GM19468 (cell line): ENCODE measurements at regions not wholly inside any gene's neighbourhood (a gene's known extent, or its start where the extent isn't known, plus 50 kb on each side); places are given as distances from the start of the nearest gene placed in this dataset.
"Not testable (repeated sequence)": the region's sequence is repeated elsewhere in the genome, so short reads cannot be mapped to it uniquely, and the experiment has no call there.

Experiments used
- ATAC-seq: cut with Tn5 transposase; IDR thresholded peaks from one replicate; pipeline ENCODE4 v1.9.1; 2021; ENCODE audit warnings: mild to moderate bottlenecking, moderate library complexity, moderate number of reproducible peaks; ENCODE audit not compliant: unreplicated experiment; ENCODE audit errors: extremely low read depth

DNA sequence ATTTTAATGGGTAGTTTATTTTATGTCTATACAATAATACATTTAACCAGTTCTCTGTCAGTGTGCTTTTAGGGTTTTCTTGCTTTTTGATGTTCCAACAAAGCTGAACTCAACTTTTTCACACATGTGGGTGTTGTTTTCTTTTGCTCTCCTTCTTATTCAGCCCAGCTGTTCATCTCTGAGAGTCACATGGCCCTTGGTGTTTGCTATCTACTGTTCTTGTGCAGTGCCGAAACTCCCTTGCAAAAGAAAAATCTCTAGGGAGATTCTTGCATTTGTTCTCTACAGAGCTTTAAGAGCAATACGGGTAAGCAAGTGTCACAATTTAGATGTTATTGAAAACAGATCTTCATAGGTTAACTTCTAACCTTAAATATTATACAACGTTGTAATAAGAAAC lies 281.1 kb upstream of the CXADR start:
- ATAC-seq, result no peak

- no peak for ATAC-seq
Observed at GRCh38 chr21:17238468-17238867, 274.4 kb upstream of the CXADR start.

GRCh38 chr21:17250778-17251241 lies 262.0 kb upstream of the CXADR start:
- no peak for ATAC-seq

- ATAC-seq, result no peak
Observed at GRCh38 chr21:17257784-17258183, 255.1 kb upstream of the CXADR start.

DNA sequence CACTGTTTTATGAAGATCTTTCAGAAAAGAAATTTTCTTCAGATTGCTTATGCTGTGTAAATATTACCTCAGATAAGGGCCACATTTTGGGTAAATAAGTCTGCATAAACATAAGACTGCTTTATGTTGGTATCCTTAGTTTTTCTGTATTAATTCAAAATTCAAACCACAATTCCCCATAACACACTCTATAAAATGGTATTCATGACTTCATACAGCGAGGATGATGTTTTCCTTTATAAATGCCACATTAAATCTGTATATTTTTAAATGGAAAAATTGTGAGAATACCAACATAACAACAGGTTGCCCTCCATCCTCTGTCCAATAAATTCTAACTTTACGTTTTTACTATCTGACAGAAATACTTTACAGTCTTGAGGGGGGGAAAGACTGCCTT lies 248.7 kb upstream of the CXADR start:
- no peak for ATAC-seq

DNA sequence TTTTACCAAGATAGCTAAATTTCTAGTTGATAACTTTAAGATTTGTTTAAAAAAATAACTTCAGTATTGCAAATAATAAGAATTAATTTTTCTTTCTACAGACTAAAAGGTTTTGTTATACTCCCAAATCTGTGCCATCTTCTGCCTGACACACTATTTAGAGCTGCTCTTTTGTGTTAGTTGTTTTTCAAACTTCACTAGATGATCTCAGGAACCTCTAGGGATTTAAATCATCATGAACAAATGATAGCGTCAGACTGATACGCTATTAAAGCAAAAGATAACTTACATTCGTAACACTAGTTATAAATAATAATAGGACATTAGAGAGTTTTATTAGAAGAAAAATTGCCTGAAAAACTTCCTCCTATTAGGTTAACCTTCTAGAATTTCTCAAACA lies 243.1 kb upstream of the CXADR start:
- ATAC-seq, result no peak

DNA sequence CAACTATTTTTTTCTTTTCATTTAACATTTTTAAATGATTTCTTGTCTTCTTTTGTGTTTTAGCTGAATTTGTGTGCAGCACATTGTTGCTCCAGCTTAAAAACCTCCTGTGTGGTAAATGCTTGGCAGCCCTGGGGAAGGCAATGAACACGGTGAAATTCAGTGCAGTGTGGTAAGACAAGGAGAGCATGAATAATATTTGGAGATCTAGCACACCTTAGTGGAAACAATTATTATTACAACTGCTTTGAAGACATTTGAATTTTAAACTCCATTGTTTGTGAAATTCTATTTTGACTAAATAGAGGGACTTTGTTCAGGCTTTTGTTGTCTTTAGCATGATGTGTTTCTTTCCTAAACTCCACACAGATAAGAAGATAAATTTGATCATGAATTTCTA lies 242.6 kb upstream of the CXADR start:
- ATAC-seq, result no peak

GRCh38 chr21:17279663-17280062 lies 233.2 kb upstream of the CXADR start:
- no peak for ATAC-seq

- ATAC-seq, result not testable (repeated sequence)
Observed at GRCh38 chr21:17293016-17293562, 219.8 kb upstream of the CXADR start.

DNA sequence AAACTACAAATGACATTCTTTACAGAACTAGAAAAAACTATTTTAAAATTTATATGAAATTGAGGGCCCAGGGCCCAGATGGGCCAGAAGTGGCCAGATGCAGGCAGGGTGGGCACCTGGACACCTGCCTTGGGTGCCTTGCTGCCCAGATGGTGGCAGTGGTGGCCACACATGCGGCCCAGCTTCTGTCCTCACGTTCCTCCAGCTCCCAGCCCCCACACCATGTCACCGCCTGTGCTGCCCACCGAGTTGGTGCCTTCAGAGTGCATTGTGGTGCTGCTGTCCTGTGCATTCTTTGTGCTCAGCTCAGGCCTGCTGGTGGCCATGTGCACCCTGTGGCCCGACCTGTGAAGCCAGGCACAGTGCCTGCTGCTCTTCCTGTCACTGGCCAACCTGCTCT lies 216.8 kb upstream of the CXADR start:
- no peak for ATAC-seq

DNA sequence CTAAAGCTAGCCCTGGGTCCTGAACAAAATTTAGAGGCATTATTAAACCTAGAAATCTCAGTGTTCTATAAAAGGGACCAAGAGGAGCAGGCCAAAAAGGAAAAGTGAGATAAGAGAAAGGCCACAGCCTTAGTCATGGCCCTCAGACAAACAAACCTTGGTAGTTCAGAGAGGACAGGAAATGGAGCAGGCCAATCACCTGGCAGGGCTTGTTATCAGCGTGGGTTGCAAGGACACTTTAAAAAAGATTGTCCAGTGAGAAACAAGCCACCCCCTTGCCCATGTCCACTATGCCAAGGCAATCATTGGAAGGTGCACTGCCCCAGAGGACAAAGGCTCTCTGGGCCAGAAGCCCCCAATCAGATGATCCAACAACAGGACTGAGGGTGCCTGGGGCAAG lies 213.3 kb upstream of the CXADR start:
- ATAC-seq, result not testable (repeated sequence)

DNA sequence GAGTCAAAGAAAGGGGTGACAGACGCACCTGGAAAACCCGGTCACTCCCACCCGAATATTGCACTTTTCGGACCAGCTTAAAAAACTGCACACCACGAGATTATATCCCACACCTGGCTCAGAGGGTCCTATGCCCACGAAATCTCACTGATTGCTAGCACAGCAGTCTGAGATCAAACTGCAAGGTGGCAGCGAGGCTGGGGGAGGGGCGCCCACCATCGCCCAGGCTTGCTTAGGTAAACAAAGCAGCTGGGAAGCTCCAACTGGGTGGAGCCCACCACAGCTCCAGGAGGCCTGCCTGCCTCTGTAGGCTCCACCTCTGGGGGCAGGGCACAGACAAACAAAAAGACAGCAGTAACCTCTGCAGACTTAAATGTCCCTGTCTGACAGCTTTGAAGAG lies 185.1 kb upstream of the CXADR start:
- not testable (repeated sequence) for ATAC-seq

DNA sequence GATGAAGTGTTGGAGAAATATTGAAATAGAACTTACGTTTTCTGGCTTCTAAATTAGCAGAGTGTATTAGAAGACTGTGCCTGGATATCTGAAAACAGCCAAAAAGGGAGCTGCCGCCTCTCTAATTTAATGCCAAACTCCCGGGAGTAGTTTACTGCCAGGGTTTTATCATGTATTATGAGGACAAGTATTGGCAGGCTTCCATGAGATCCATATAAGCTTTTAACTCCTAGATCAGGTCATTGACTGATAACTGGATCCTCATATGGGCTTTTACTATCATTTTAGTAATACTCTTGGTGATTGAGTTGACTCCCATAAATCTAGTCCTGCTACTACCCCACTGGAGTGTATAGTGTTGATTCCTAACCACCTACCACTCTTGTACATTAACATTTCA lies 178.4 kb upstream of the CXADR start:
- no peak for ATAC-seq

GRCh38 chr21:17340081-17340480 lies 172.8 kb upstream of the CXADR start:
- no peak for ATAC-seq

DNA sequence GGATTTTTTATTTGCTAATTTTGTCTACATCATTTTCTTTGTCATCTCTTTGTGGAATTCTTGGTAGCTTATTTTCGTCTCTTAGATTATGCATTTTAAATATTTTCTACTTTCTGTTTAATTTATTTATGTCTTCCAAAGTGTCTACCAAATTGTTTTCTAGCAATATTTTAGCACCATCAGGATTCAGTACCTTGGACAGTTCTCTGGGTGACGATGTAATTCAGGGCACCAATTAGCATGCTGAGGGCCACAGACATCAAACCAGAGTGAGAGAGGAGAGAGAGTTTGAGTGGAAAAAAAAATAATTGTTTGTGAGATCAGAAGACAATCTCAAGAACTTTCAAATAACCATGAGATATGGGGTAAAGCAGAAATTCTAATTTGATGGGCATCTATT lies 169.8 kb upstream of the CXADR start:
- no peak for ATAC-seq

DNA sequence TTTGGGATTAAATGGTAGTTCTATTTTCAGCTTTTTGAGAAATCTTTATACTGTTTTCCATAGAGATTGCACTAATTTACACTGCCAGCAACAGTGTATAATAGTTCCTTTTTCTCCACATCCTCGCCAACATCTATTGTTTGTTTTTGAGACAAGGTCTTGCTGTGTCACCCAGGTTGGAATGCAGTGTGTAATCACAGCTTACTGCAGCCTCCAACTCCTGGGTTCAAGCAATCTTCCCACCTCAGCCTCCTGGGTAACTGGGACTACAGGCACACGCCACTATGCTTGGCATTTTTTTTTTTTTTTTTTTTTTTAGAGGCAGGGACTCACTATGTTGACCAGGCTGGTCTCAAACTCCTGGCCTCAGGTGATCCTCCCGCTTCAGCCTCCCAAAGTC lies 164.5 kb upstream of the CXADR start:
- no peak for ATAC-seq

DNA sequence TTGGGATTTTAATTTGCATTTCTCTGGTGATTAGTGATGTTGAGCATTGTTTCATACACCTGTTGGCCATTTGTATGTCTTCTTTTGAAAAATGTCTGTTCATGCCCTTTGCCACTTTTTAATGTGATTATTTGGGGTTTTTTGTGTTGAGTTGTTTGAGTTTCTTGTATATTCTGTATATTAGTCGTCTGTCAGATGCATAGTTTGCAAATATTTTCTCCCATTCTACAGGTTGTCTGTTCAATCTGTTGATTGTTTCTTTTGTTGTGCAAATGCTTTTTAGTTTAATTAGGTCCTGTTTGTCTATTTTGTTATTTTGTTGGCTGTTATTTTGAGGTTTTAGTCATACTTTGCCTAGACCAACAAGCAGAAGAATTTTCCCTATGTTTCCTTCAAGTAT lies 164.0 kb upstream of the CXADR start:
- ATAC-seq, result no peak

GRCh38 chr21:17351766-17352165 lies 161.1 kb upstream of the CXADR start:
- no peak for ATAC-seq

- ATAC-seq, result no peak
Observed at GRCh38 chr21:17352996-17353655, 159.7 kb upstream of the CXADR start.

- no peak for ATAC-seq
Observed at GRCh38 chr21:17359781-17360180, 153.1 kb upstream of the CXADR start.

GRCh38 chr21:17368748-17369363 lies 144.0 kb upstream of the CXADR start:
- ATAC-seq, result no peak

- ATAC-seq, result no peak
Observed at GRCh38 chr21:17370263-17370662, 142.6 kb upstream of the CXADR start.
